ENCODE measurements at regions not wholly inside any gene's neighbourhood (a gene's known extent, or its start where the extent isn't known, plus 50 kb on each side); places are given as distances from the start of the nearest gene placed in this dataset.
"Not testable (repeated sequence)": the region's sequence is repeated elsewhere in the genome, so short reads cannot be mapped to it uniquely, and the experiment has no call there.

- TF ChIP-seq CTCF (IDR thresholded peaks at IDR 0.05; ENCODE audit: extremely low read depth, insufficient read depth, missing control alignments), result no peak
- peak; percentile 11 for DNase-seq (ENCODE audit: low spot score)
- in situ Hi-C loops (cut with MboI; ENCODE audit: low pct_unique_long_range_greater_than_20kb, low sequenced_read_pairs, unreplicated experiment), result no loop called here
Observed at GRCh38 chr1:121458291-121459048, 273.7 kb downstream of the SRGAP2C start.

- in situ Hi-C loops (cut with MboI; ENCODE audit: low pct_unique_long_range_greater_than_20kb, low sequenced_read_pairs, unreplicated experiment), result no loop called here
- DNase-seq (ENCODE audit: low spot score), result no peak
- TF ChIP-seq CTCF (IDR thresholded peaks at IDR 0.05; ENCODE audit: extremely low read depth, insufficient read depth, missing control alignments), result no peak
Observed at GRCh38 chr1:121459235-121459634, 274.5 kb downstream of the SRGAP2C start.

GRCh38 chr1:121469395-121469794 lies 284.6 kb downstream of the SRGAP2C start:
- in situ Hi-C loops (cut with MboI; ENCODE audit: low pct_unique_long_range_greater_than_20kb, low sequenced_read_pairs, unreplicated experiment); DNase-seq (ENCODE audit: low spot score): not testable (repeated sequence)

GRCh38 chr1:121470401-121470800 lies 285.6 kb downstream of the SRGAP2C start:
- in situ Hi-C loops (cut with MboI; ENCODE audit: low pct_unique_long_range_greater_than_20kb, low sequenced_read_pairs, unreplicated experiment); DNase-seq (ENCODE audit: low spot score): not testable (repeated sequence)

GRCh38 chr1:121471523-121471922 lies 286.7 kb downstream of the SRGAP2C start:
- DNase-seq (ENCODE audit: low spot score), result no peak
- no peak for TF ChIP-seq CTCF (IDR thresholded peaks at IDR 0.05; ENCODE audit: extremely low read depth, insufficient read depth, missing control alignments)

GRCh38 chr1:121472017-121472416 lies 287.2 kb downstream of the SRGAP2C start:
- in situ Hi-C loops (cut with MboI; ENCODE audit: low pct_unique_long_range_greater_than_20kb, low sequenced_read_pairs, unreplicated experiment), result no loop called here
- DNase-seq (ENCODE audit: low spot score), result no peak
- TF ChIP-seq CTCF (IDR thresholded peaks at IDR 0.05; ENCODE audit: extremely low read depth, insufficient read depth, missing control alignments), result no peak

More at GRCh38 chr1:121471523-121471922, 286.7 kb downstream of the SRGAP2C start:
- in situ Hi-C loops (cut with MboI; ENCODE audit: low pct_unique_long_range_greater_than_20kb, low sequenced_read_pairs, unreplicated experiment), result no loop called here

GRCh38 chr1:121483234-121483633 lies 298.5 kb downstream of the SRGAP2C start:
- TF ChIP-seq CTCF (IDR thresholded peaks at IDR 0.05; ENCODE audit: extremely low read depth, insufficient read depth, missing control alignments), result no peak
- in situ Hi-C loops (cut with MboI; ENCODE audit: low pct_unique_long_range_greater_than_20kb, low sequenced_read_pairs, unreplicated experiment), result no loop called here
- DNase-seq (ENCODE audit: low spot score), result no peak
